Activated naive CD8-positive, alpha-beta T cell treated with anti-CD3 and anti-CD28 coated beads, Interleukin-2, amount 50 U/mL, for 24 hours (primary cell): ENCODE measurements at regions not wholly inside any gene's neighbourhood (a gene's known extent, or its start where the extent isn't known, plus 50 kb on each side); places are given as distances from the start of the nearest gene placed in this dataset.
"Not testable (repeated sequence)": the region's sequence is repeated elsewhere in the genome, so short reads cannot be mapped to it uniquely, and the experiment has no call there.

Experiments used
- ATAC-seq: fragments of 150-1000 bp; cut with Tn5 transposase; one replicate; pipeline ENCODE4 v1.10.0; 2021
- DNase-seq: peaks from one replicate; pipeline ENCODE4 v3.0.0; 2021
- H3K27ac Mint-ChIP-seq: one replicate; pipeline ENCODE4 v1.8.0; 2021; ENCODE audit warnings: mild to moderate bottlenecking, mixed read lengths
- H3K27me3 Mint-ChIP-seq: one replicate; pipeline ENCODE4 v1.8.0; 2021; ENCODE audit warnings: mixed read lengths
- H3K36me3 Mint-ChIP-seq: one replicate; pipeline ENCODE4 v1.8.0; 2021; ENCODE audit warnings: low read depth, mixed read lengths
- H3K4me1 Mint-ChIP-seq: one replicate; pipeline ENCODE4 v1.8.0; 2021; ENCODE audit warnings: mixed read lengths
- H3K4me3 Mint-ChIP-seq: one replicate; pipeline ENCODE4 v1.8.0; 2021; ENCODE audit warnings: mild to moderate bottlenecking, moderate library complexity, mixed read lengths
- H3K9me3 Mint-ChIP-seq: one replicate; pipeline ENCODE4 v1.8.0; 2021; ENCODE audit warnings: mixed read lengths

DNA sequence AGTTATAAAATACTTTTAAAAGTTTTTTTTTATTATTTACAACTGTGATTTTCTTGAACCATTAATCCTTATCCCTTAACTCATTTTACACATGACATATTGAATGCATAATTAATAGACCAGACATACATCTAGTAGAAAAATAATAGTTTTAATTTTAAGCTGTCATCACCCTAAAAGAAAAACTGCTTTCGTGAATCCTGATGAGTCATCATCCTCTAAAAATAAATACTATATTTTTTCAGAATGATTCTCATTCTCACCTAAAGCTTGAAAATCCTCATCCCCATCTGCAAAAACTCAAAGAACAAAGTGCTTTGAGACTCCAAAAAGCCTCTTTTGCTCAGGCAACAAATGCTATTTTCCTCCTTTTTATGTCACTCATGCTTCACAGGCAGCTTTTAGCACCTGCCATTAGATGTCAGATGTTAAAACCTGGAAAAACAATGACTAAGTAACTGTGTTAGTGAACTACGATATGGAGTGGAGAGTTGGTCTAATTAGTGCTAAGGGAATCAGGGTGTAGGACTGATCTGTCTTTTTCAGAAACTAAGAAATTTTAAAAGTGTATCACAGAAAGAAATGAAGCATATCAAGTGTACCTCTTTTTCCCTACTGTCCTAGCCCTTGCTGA lies 297.6 kb downstream of the TMX3 start:
- Mint-ChIP-seq H3K36me3 (no peaks in the 10 kb centered on the region), H3K27ac (no peak overlapping the region), H3K4me3 (no peak overlapping the region), H3K27me3 (peaks cover 2% of the 10 kb centered on the region), H3K4me1 (no peaks in the 10 kb centered on the region), H3K9me3 (no peaks in the 10 kb centered on the region)
- ATAC-seq (no peak), DNase-seq (no peak)

DNA sequence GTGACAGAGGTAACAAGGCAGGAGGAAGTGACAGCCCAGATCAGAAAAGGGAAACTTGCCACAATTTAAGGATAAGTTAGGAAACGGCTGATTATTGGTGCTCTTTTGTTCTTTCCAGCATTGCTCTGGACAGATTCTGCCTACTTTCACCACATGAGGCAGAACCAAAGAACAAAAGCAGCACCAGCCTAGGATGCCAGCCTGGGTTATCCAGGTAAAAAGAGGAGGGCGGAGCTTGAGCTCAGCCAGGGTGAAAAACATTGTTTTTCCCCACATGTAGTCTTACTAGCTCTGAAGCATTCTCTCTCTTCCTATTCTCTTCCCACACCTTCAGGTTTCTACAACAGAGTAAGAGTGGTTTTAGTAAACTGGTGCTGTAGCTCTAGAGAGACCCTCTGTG lies 300.5 kb downstream of the TMX3 start:
- peaks cover 2% of the 10 kb centered on the region for H3K27me3 Mint-ChIP-seq

GRCh38 chr18:68409576-68409975 lies 305.3 kb downstream of the TMX3 start:
- DNase-seq (no peak), ATAC-seq (no peak)
- Mint-ChIP-seq H3K27me3 (no peaks in the 10 kb centered on the region), H3K36me3 (no peaks in the 10 kb centered on the region), H3K27ac (no peak overlapping the region), H3K9me3 (no peaks in the 10 kb centered on the region), H3K4me1 (no peaks in the 10 kb centered on the region), H3K4me3 (no peak overlapping the region)

More for the DNA sequence above, 300.5 kb downstream of the TMX3 start:
- ATAC-seq, result no peak
- Mint-ChIP-seq H3K36me3 (no peaks in the 10 kb centered on the region), H3K4me3 (no peak overlapping the region), H3K9me3 (no peaks in the 10 kb centered on the region), H3K27ac (no peak overlapping the region), H3K4me1 (no peaks in the 10 kb centered on the region)
- DNase-seq, result no peak

DNA sequence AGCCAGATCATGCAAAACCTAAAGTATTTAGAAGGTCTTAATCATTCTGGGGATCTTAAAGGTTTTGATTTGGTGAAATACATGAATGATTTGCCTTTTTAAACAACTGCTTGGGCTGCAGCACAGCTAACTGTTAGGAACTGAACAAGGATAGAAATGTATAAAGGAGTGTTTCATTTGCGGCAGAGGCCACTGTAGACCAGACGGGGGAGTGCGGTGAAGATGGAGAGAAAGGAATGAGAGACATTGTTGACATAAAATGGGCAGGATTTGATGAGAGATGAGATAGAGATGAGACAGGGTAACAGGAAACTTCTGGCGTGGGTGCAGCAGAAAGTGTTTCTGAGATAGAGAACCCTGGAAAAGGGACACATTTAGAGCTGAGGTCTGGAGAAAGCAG lies 308.1 kb downstream of the TMX3 start:
- DNase-seq, result no peak
- no peak for ATAC-seq
- no peak overlapping the region for H3K27ac Mint-ChIP-seq
- no peaks in the 10 kb centered on the region for H3K4me1 Mint-ChIP-seq
- H3K36me3 Mint-ChIP-seq, result no peaks in the 10 kb centered on the region
- no peak overlapping the region for H3K4me3 Mint-ChIP-seq
- no peaks in the 10 kb centered on the region for H3K9me3 Mint-ChIP-seq
- no peaks in the 10 kb centered on the region for H3K27me3 Mint-ChIP-seq

DNA sequence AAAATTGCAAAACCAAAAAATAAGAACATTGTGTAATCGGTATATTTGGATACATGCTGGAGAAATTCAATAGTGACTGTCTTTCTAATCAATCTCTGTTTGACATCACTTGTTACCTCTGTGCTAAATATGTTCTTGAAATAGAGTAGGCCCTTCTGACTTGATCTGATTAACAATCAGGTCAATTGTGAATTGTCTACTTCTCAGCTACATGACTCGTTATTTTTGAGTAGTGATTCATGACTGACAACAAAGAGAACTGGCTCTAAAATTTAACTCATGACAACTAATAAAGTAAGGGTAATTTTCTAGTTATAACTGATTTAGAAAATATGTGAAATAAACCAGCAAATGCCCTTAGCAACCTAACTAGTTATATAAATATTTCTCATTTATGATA lies 312.1 kb downstream of the TMX3 start:
- no peaks in the 10 kb centered on the region for H3K27me3 Mint-ChIP-seq
- no peaks in the 10 kb centered on the region for H3K9me3 Mint-ChIP-seq
- H3K4me3 Mint-ChIP-seq, result no peak overlapping the region
- ATAC-seq (no peak), DNase-seq (no peak)
- no peaks in the 10 kb centered on the region for H3K4me1 Mint-ChIP-seq
- H3K36me3 Mint-ChIP-seq, result no peaks in the 10 kb centered on the region
- no peak overlapping the region for H3K27ac Mint-ChIP-seq

DNA sequence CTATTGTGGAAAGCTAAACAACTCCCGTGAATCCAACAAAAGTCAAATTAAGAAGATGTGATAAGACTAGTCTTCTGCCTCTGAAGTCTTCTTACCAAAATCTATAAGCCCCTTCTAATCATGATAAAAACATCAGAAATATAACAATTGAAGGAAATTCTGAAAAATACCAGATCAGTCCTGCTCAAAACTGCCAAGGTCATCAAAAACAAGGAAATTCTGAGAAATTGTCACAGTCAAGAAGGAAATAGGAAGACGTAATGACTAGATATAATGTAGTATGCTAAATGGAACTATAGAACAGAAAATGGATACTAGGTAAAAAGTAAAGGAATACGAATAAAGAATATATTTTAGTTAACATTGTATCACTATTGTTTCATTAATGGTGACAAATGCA lies 314.0 kb downstream of the TMX3 start:
- ATAC-seq, result no peak
- DNase-seq, result no peak
- Mint-ChIP-seq H3K9me3 (no peaks in the 10 kb centered on the region), H3K27me3 (no peaks in the 10 kb centered on the region), H3K36me3 (no peaks in the 10 kb centered on the region), H3K27ac (no peak overlapping the region), H3K4me1 (no peaks in the 10 kb centered on the region), H3K4me3 (no peak overlapping the region)

- H3K9me3 Mint-ChIP-seq, result no peaks in the 10 kb centered on the region
- no peak overlapping the region for H3K4me3 Mint-ChIP-seq
- ATAC-seq (no peak), DNase-seq (no peak)
- H3K27me3 Mint-ChIP-seq, result no peaks in the 10 kb centered on the region
- no peaks in the 10 kb centered on the region for H3K36me3 Mint-ChIP-seq
- H3K27ac Mint-ChIP-seq, result no peak overlapping the region
- H3K4me1 Mint-ChIP-seq, result no peaks in the 10 kb centered on the region
These were observed 315.2 kb downstream of the TMX3 start for GRCh38 chr18:68399721-68400120.

DNA sequence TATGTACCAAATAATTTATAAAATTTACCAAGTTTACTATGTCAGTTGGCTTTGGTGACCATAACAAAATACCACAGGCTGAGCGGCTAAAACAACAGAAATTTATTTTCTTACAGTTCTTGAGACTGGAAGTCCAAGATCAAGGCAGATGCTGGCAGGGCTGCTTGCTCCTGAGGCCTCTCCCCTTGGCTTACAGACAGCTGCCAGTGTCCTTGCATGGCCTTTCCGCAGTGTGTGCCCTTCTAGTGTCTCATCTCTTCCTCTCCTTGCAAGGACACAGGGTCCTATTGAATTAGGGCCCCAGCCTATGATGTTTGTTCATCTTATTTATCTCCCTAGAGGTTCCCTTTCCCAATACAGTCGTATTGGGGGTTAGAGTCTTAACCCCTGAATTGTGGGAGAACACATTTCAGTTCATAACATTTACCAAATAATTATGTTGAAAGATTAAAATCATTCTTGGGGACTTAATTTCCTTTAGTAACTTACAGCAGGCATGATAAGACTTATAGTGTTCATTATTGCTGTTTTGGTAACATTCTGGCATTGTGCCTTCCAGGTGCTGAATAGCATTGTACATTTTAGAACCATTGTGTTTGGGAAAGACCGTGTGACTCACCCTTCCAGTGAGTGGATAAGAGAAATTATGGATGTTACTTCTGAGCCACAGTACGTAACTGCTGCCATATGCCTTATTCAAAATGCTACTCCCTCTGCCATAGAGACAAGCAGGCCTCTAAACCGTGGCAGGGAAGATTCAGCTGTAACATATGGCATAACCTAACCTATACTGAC lies 317.5 kb downstream of the TMX3 start:
- no peaks in the 10 kb centered on the region for H3K36me3 Mint-ChIP-seq
- no peak for DNase-seq

DNA sequence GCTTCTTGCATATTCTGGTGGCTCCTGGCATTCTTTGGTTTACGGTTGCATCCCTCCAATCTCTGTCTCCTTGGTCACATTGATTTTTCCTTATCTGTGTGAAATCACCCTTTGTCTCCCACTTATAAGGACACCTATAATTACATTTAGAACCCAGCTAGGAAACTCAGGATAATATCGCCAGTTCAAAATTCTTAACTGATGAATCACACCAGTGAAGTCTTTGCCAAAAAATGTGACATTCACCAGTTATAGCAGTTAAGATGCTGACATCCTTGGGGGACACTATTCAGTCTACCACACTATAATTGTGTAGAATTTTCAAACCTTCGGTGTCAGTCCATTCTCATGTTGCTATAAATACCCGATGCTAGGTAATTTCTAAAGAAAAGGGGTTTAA lies 320.2 kb downstream of the TMX3 start:
- Mint-ChIP-seq H3K4me1 (no peaks in the 10 kb centered on the region), H3K36me3 (no peaks in the 10 kb centered on the region), H3K27me3 (no peaks in the 10 kb centered on the region), H3K4me3 (no peak overlapping the region), H3K9me3 (no peaks in the 10 kb centered on the region), H3K27ac (no peak overlapping the region)
- DNase-seq (no peak), ATAC-seq (no peak)

More for the DNA sequence above, 317.5 kb downstream of the TMX3 start:
- ATAC-seq, result no peak
- no peak overlapping the region for H3K27ac Mint-ChIP-seq
- H3K4me1 Mint-ChIP-seq, result no peaks in the 10 kb centered on the region
- H3K4me3 Mint-ChIP-seq, result no peak overlapping the region
- no peaks in the 10 kb centered on the region for H3K9me3 Mint-ChIP-seq
- no peaks in the 10 kb centered on the region for H3K27me3 Mint-ChIP-seq

DNA sequence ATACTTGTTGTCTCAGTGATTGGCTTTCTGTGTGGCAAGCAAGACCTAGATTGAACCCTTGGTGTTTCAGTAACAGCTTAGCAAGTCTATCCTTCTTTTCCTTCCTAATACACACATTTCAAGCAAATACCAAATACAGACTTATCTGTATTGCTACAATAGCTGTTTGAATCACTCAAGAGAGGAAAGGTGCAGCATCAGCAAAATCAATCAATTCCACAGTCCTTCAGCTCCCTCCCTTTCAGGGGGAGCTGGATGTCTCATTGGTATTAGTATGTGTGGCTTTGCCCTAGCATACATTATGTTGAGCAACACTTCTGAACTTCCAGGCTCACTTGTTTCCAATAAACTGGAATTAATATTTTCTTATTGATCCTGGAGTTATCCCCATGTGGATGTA lies 323.1 kb downstream of the TMX3 start:
- no peaks in the 10 kb centered on the region for H3K9me3 Mint-ChIP-seq
- ATAC-seq (no peak), DNase-seq (no peak)
- H3K4me3 Mint-ChIP-seq, result no peak overlapping the region
- H3K27me3 Mint-ChIP-seq, result no peaks in the 10 kb centered on the region
- H3K4me1 Mint-ChIP-seq, result no peaks in the 10 kb centered on the region
- H3K27ac Mint-ChIP-seq, result no peak overlapping the region
- H3K36me3 Mint-ChIP-seq, result no peaks in the 10 kb centered on the region

GRCh38 chr18:68387246-68387645 lies 327.7 kb downstream of the TMX3 start:
- ATAC-seq (no peak), DNase-seq (no peak)
- no peaks in the 10 kb centered on the region for H3K9me3 Mint-ChIP-seq
- H3K4me1 Mint-ChIP-seq, result no peaks in the 10 kb centered on the region
- H3K36me3 Mint-ChIP-seq, result no peaks in the 10 kb centered on the region
- no peaks in the 10 kb centered on the region for H3K27me3 Mint-ChIP-seq
- H3K4me3 Mint-ChIP-seq, result no peak overlapping the region
- no peak overlapping the region for H3K27ac Mint-ChIP-seq

DNA sequence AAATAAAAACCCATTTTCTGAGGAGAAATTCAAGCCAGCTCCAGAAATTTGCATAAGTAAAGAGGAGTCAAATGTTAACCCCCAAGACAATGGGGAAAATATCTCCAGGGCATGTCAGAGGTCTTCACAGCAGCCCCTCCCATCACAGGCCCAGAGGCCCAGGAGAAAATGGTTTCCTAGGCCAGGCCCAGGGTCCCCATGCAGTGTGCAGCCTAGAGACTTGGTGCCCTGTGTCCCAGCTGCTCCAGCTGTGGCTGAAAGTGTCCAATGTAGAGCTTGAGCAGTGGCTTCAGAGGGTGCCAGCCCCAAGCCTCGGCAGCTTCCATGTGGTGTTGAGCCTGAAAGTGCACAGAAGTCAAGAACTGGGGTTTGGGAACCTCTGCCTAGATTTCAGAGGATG lies 330.9 kb downstream of the TMX3 start:
- not testable (repeated sequence) for ATAC-seq, H3K27me3 Mint-ChIP-seq, DNase-seq, H3K27ac Mint-ChIP-seq, H3K4me3 Mint-ChIP-seq, H3K4me1 Mint-ChIP-seq, H3K36me3 Mint-ChIP-seq, H3K9me3 Mint-ChIP-seq

DNA sequence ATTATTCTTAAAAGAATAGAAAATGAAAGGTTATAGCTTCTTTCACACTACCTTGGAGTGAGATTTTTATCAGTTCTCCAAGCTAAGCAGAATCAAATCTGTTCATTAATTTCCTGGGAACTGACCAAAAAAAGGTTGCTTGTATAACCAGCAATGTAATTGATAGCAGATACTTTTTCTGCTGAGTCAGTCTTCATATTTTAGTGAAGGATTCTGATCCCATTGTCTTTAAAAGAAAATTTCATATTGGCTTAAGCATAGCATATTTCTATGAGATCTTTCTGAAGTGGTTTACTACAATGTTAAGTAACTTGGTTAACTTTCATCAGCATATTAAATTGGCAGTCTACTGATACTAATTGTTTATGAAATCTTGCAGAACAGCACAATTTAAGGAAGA lies 338.0 kb downstream of the TMX3 start:
- Mint-ChIP-seq H3K27me3 (no peaks in the 10 kb centered on the region), H3K4me3 (no peak overlapping the region), H3K9me3 (no peaks in the 10 kb centered on the region), H3K27ac (no peak overlapping the region), H3K4me1 (no peaks in the 10 kb centered on the region), H3K36me3 (no peaks in the 10 kb centered on the region)
- ATAC-seq (no peak), DNase-seq (no peak)

- Mint-ChIP-seq H3K36me3 (no peaks in the 10 kb centered on the region), H3K9me3 (peaks cover 10% of the 10 kb centered on the region), H3K4me1 (no peaks in the 10 kb centered on the region), H3K4me3 (no peak overlapping the region), H3K27me3 (no peaks in the 10 kb centered on the region), H3K27ac (no peak overlapping the region)
- ATAC-seq, result no peak
- DNase-seq, result no peak
These were observed 352.0 kb downstream of the TMX3 start for GRCh38 chr18:68362907-68363306.

- ATAC-seq (no peak), DNase-seq (no peak)
- Mint-ChIP-seq H3K36me3 (no peaks in the 10 kb centered on the region), H3K4me1 (no peaks in the 10 kb centered on the region), H3K27ac (no peak overlapping the region), H3K9me3 (peaks cover 22% of the 10 kb centered on the region), H3K4me3 (no peak overlapping the region), H3K27me3 (no peaks in the 10 kb centered on the region)
These were observed 359.3 kb downstream of the TMX3 start for GRCh38 chr18:68355637-68356036.
